ENCODE measurements at regions not wholly inside any gene's neighbourhood (a gene's known extent, or its start where the extent isn't known, plus 50 kb on each side); places are given as distances from the start of the nearest gene placed in this dataset.
"Not testable (repeated sequence)": the region's sequence is repeated elsewhere in the genome, so short reads cannot be mapped to it uniquely, and the experiment has no call there.

GRCh38 chr1:25117233-25117823, 115.0 kb downstream of the SYF2 start:
- no peak for DNase-seq (ENCODE audit: low read depth, low spot score)
- TF ChIP-seq CTCF (IDR thresholded peaks at IDR 0.05; ENCODE audit: insufficient read depth, low read length, missing control alignments) = no peak
- ChIA-PET CTCF (interaction anchor here (0.5 to 1.5 kb wide), 4 partner anchors 14 to 87 kb away, joined by 3 to 6 read pairs (median 4); no protein-coding TSS in a partner anchor), POLR2A (no interaction called here)
- H3K4me3 ChIP-seq (ENCODE audit: low read depth, low read length) = no peak overlapping the region

- TF ChIP-seq CTCF (IDR thresholded peaks at IDR 0.05; ENCODE audit: insufficient read depth, low read length, missing control alignments) = no peak
- H3K4me3 ChIP-seq (ENCODE audit: low read depth, low read length) = no peak overlapping the region
- DNase-seq (ENCODE audit: low read depth, low spot score) = no peak
- CTCF ChIA-PET = interaction anchor here (0.5 to 1.4 kb wide), 4 partner anchors 14 to 88 kb away, joined by 3 to 6 read pairs (median 3); no protein-coding TSS in a partner anchor
- POLR2A ChIA-PET = no interaction called here
These were observed 115.5 kb downstream of the SYF2 start for GRCh38 chr1:25116832-25117231.

GRCh38 chr1:25116117-25116516, 116.2 kb downstream of the SYF2 start:
- POLR2A ChIA-PET; DNase-seq (ENCODE audit: low read depth, low spot score); H3K4me3 ChIP-seq (ENCODE audit: low read depth, low read length): not testable (repeated sequence)
- CTCF ChIA-PET = interaction anchor here (1.1 to 1.6 kb wide), 3 partner anchors 13 to 89 kb away, joined by 3 to 5 read pairs (median 3); no protein-coding TSS in a partner anchor

GRCh38 chr1:25113731-25114130, 118.6 kb downstream of the SYF2 start:
- TF ChIP-seq CTCF (IDR thresholded peaks at IDR 0.05; ENCODE audit: insufficient read depth, low read length, missing control alignments) = no peak
- DNase-seq (ENCODE audit: low read depth, low spot score) = no peak
- no peak overlapping the region for H3K4me3 ChIP-seq (ENCODE audit: low read depth, low read length)
- ChIA-PET CTCF (interaction anchor here (1.3 kb wide), 1 partner anchor 10 kb away, joined by 4 read pairs; no protein-coding TSS in a partner anchor), POLR2A (no interaction called here)

- H3K4me3 ChIP-seq (ENCODE audit: low read depth, low read length) = no peak overlapping the region
- ChIA-PET CTCF (interaction anchor here (1.3 to 2.4 kb wide), 2 partner anchors 9 to 11 kb away, joined by 4 to 9 read pairs; no protein-coding TSS in a partner anchor), POLR2A (no interaction called here)
- no peak for DNase-seq (ENCODE audit: low read depth, low spot score)
- TF ChIP-seq CTCF (IDR thresholded peaks at IDR 0.05; ENCODE audit: insufficient read depth, low read length, missing control alignments) = no peak
These were observed 119.2 kb downstream of the SYF2 start for GRCh38 chr1:25113086-25113485.

GRCh38 chr1:25112400-25112799, 119.9 kb downstream of the SYF2 start:
- DNase-seq (ENCODE audit: low read depth, low spot score) = no peak
- no peak for TF ChIP-seq CTCF (IDR thresholded peaks at IDR 0.05; ENCODE audit: insufficient read depth, low read length, missing control alignments)
- H3K4me3 ChIP-seq (ENCODE audit: low read depth, low read length) = no peak overlapping the region
- ChIA-PET POLR2A (no interaction called here), CTCF (interaction anchor here (0.7 to 2.4 kb wide), 4 partner anchors 8 to 92 kb away, joined by 3 to 9 read pairs (median 4); no protein-coding TSS in a partner anchor)

- DNase-seq (ENCODE audit: low read depth, low spot score) = no peak
- ChIA-PET POLR2A (no interaction called here), CTCF (interaction anchor here (1.2 to 2.4 kb wide), 3 partner anchors 9 to 93 kb away, joined by 4 to 9 read pairs (median 5); no protein-coding TSS in a partner anchor)
- no peak overlapping the region for H3K4me3 ChIP-seq (ENCODE audit: low read depth, low read length)
- no peak for TF ChIP-seq CTCF (IDR thresholded peaks at IDR 0.05; ENCODE audit: insufficient read depth, low read length, missing control alignments)
These were observed 120.6 kb downstream of the SYF2 start for GRCh38 chr1:25111706-25112105.

All from AG04449 (cell line).